ENCODE measurements at regions not wholly inside any gene's neighbourhood (a gene's known extent, or its start where the extent isn't known, plus 50 kb on each side); places are given as distances from the start of the nearest gene placed in this dataset.

DNA sequence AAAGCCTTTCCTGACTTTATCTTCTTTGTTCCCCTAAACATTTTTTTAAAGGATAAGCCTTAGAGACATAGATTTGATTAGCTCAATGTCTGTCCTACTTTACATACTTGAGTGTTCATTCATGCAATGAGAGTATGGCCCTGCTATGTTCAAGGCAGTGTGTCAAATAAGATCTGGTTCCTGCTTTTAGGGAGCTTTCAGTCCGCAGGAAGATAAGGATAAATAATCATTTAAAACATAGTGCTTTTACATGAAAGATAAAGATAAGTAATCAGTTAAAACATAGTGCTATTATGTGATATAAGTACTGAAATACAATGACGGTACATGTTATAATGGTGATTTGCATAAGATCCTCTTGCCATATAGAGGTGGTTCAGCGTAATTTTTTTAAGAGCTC lies 378.3 kb upstream of the PRICKLE1 start:
- H4K20me1 ChIP-seq (ENCODE audit: insufficient read depth), result no peaks in the 10 kb centered on the region
- CTCF ChIA-PET, result no interaction called here
- no peaks in the 10 kb centered on the region for H3K36me3 ChIP-seq (ENCODE audit: control insufficient read depth in 1 of 2, insufficient read depth in 2 of 2, low read length in 2 of 2)
- no peaks in the 10 kb centered on the region for H3K9me3 ChIP-seq (ENCODE audit: control insufficient read depth in 1 of 2, insufficient read depth in 1 of 2, low read depth in 1 of 2, low read length in 2 of 2)
- ATAC-seq (no peak), DNase-seq (ENCODE audit: low read depth, low spot score) (no peak)
- H3K4me2 ChIP-seq (ENCODE audit: low read length), result no peak overlapping the region
- H3K9ac ChIP-seq (ENCODE audit: low read length), result no peak overlapping the region
- H3K9me2 ChIP-seq (ENCODE audit: insufficient read depth), result no peaks in the 10 kb centered on the region; the same call in 1 of the 2 replicates
- H3K4me3 ChIP-seq (replicated peaks in 1 of 2; ENCODE audit: low read depth in 1 of 2, low read length in 2 of 2), result no peak overlapping the region
- RAD21 ChIA-PET (ENCODE audit: low non-redundant PET in 1 of 2, low total read pairs in 2 of 2, uncharacterized antibody in 2 of 2, unreplicated experiment in 2 of 2), result no interaction called here
- TF ChIP-seq ELF1 (IDR thresholded peaks at IDR 0.05; ENCODE audit: borderline replicate concordance, low read depth) (no peak), EZH2 (IDR thresholded peaks at IDR 0.05) (no peak), JUND (IDR thresholded peaks at IDR 0.05) (no peak), YY1 (IDR thresholded peaks at IDR 0.05; ENCODE audit: extremely low read depth, insufficient replicate concordance, low read depth, low read length) (no peak), ZFX (IDR thresholded peaks at IDR 0.05) (no peak), ZNF274 (IDR thresholded peaks at IDR 0.05; ENCODE audit: low read depth, low read length) (no peak)
- TF ChIP-seq, protein P1, sequence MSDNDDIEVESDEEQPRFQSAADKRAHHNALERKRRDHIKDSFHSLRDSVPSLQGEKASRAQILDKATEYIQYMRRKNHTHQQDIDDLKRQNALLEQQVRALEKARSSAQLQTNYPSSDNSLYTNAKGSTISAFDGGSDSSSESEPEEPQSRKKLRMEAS (IDR thresholded peaks at IDR 0.05), result no peak
- H3K27ac ChIP-seq (ENCODE audit: low read depth, low read length), result no peak overlapping the region
- peaks cover 0 to 6% of the 10 kb centered on the region in 2 experiments; a peak in 1 of 4 replicates for H3K4me1 ChIP-seq (ENCODE audit: control insufficient read depth in 1 of 2, insufficient read depth in 2 of 2, low read length in 2 of 2)
- no peaks in the 10 kb centered on the region for H3K79me2 ChIP-seq (ENCODE audit: insufficient read depth, low read length)
- no TSS peak for BruUV-seq (replicated peaks)
- POLR2A ChIA-PET, result no interaction called here
- intact Hi-C loops (cut with micrococcal nuclease), result loop anchor here (10.0 kb wide), 1 partner anchor 483 kb away; no protein-coding TSS in a partner anchor
- H2AFZ ChIP-seq (ENCODE audit: low read depth, low read length, poor library complexity, severe bottlenecking), result no peak overlapping the region
- H3K27me3 ChIP-seq (ENCODE audit: insufficient read depth, low read length), result no peaks in the 10 kb centered on the region

DNA sequence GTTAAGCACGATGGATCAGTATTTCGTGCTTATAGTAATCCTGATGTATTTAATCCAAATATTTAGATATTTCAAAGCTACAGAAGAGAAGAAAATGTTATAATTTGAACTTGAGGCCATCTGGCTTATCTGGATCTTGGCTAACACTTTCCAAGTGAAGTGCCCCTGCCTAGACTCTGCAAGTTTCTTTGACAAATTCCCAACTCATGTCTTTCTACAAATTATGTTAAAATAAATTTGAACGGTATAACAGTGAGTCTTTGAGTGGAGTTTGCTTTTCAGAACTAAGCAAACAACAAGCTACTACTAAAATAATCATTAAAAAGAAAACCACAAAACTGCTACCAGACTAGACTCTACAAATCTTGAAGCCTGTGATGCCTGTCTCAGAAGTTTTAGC lies 374.4 kb upstream of the PRICKLE1 start:
- BruUV-seq (replicated peaks), result no TSS peak
- intact Hi-C loops (cut with micrococcal nuclease), result loop anchor here (10.0 kb wide), 1 partner anchor 479 kb away; no protein-coding TSS in a partner anchor
- H3K4me1 ChIP-seq (ENCODE audit: control insufficient read depth in 1 of 2, insufficient read depth in 2 of 2, low read length in 2 of 2), result peaks cover 28 to 40% of the 10 kb centered on the region in 2 experiments
- TF ChIP-seq SRF (IDR thresholded peaks at IDR 0.05; ENCODE audit: low read depth), result no peak
- no peak for TF ChIP-seq YY1 (IDR thresholded peaks at IDR 0.05; ENCODE audit: extremely low read depth, insufficient replicate concordance, low read depth, low read length)
- no peak for TF ChIP-seq FOSL1 (IDR thresholded peaks at IDR 0.05; ENCODE audit: low read depth)
- TF ChIP-seq POLR2AphosphoS5 (IDR thresholded peaks at IDR 0.05; ENCODE audit: low read depth, low read length), result no peak
- H4K20me1 ChIP-seq (ENCODE audit: insufficient read depth), result no peaks in the 10 kb centered on the region
- no peak overlapping the region for H3K9ac ChIP-seq (ENCODE audit: low read length)
- RAD21 ChIA-PET (ENCODE audit: low non-redundant PET in 1 of 2, low total read pairs in 2 of 2, uncharacterized antibody in 2 of 2, unreplicated experiment in 2 of 2), result no interaction called here
- no peaks in the 10 kb centered on the region for H3K27me3 ChIP-seq (ENCODE audit: insufficient read depth, low read length)
- no peak overlapping the region for H3K27ac ChIP-seq (ENCODE audit: low read depth, low read length)
- H3K9me2 ChIP-seq (ENCODE audit: insufficient read depth), result no peaks in the 10 kb centered on the region
- CTCF ChIA-PET, result no interaction called here
- H3K79me2 ChIP-seq (ENCODE audit: insufficient read depth, low read length), result no peaks in the 10 kb centered on the region
- no peak overlapping the region for H3K4me3 ChIP-seq (replicated peaks in 1 of 2; ENCODE audit: low read depth in 1 of 2, low read length in 2 of 2)
- no peaks in the 10 kb centered on the region for H3K36me3 ChIP-seq (ENCODE audit: control insufficient read depth in 1 of 2, insufficient read depth in 2 of 2, low read length in 2 of 2)
- no peak overlapping the region for H2AFZ ChIP-seq (ENCODE audit: low read depth, low read length, poor library complexity, severe bottlenecking)
- POLR2A ChIA-PET, result no interaction called here
- ATAC-seq (no peak), DNase-seq (ENCODE audit: low read depth, low spot score) (no peak)
- no peaks in the 10 kb centered on the region for H3K9me3 ChIP-seq (ENCODE audit: control insufficient read depth in 1 of 2, insufficient read depth in 1 of 2, low read depth in 1 of 2, low read length in 2 of 2)
- no peak overlapping the region for H3K4me2 ChIP-seq (ENCODE audit: low read length)
